ENCODE measurements at regions not wholly inside any gene's neighbourhood (a gene's known extent, or its start where the extent isn't known, plus 50 kb on each side); places are given as distances from the start of the nearest gene placed in this dataset.

GRCh38 chr1:232451506-232451905, 178.4 kb downstream of the SIPA1L2 start:
- H3K4me3 Mint-ChIP-seq, result no peak overlapping the region
- H3K4me1 Mint-ChIP-seq (ENCODE audit: unreplicated experiment), result peaks cover 16% of the 10 kb centered on the region
- no peak for DNase-seq (ENCODE audit: extremely low spot score, unreplicated experiment)
- no peak for TF ChIP-seq CTCF (conservative IDR thresholded peaks at IDR 0.05)
- peaks cover 12% of the 10 kb centered on the region for H3K36me3 Mint-ChIP-seq
- no peak overlapping the region for H3K27ac Mint-ChIP-seq
- no peaks in the 10 kb centered on the region for H3K27me3 Mint-ChIP-seq
- no peaks in the 10 kb centered on the region for H3K9me3 Mint-ChIP-seq

- no peak for DNase-seq (ENCODE audit: extremely low spot score, unreplicated experiment)
- H3K9me3 Mint-ChIP-seq, result no peaks in the 10 kb centered on the region
- peaks cover 10% of the 10 kb centered on the region for H3K36me3 Mint-ChIP-seq
- no peak overlapping the region for H3K27ac Mint-ChIP-seq
- H3K4me1 Mint-ChIP-seq (ENCODE audit: unreplicated experiment), result peaks cover 13% of the 10 kb centered on the region
- H3K4me3 Mint-ChIP-seq, result no peak overlapping the region
- H3K27me3 Mint-ChIP-seq, result no peaks in the 10 kb centered on the region
- no peak for TF ChIP-seq CTCF (conservative IDR thresholded peaks at IDR 0.05)
Observed at GRCh38 chr1:232450615-232451014, 179.3 kb downstream of the SIPA1L2 start.

- H3K4me3 Mint-ChIP-seq, result no peak overlapping the region
- DNase-seq (ENCODE audit: extremely low spot score, unreplicated experiment), result no peak
Observed at GRCh38 chr1:232447125-232447524, 182.8 kb downstream of the SIPA1L2 start.

GRCh38 chr1:232445361-232446106, 184.4 kb downstream of the SIPA1L2 start:
- DNase-seq (ENCODE audit: extremely low spot score, unreplicated experiment), result no peak
- no peaks in the 10 kb centered on the region for H3K9me3 Mint-ChIP-seq
- no peak for TF ChIP-seq CTCF (conservative IDR thresholded peaks at IDR 0.05)
- no peaks in the 10 kb centered on the region for H3K27me3 Mint-ChIP-seq
- H3K4me3 Mint-ChIP-seq, result no peak overlapping the region
- peaks cover 16% of the 10 kb centered on the region for H3K4me1 Mint-ChIP-seq (ENCODE audit: unreplicated experiment)
- H3K36me3 Mint-ChIP-seq, result peaks cover 7% of the 10 kb centered on the region
- no peak overlapping the region for H3K27ac Mint-ChIP-seq

More at GRCh38 chr1:232447125-232447524, 182.8 kb downstream of the SIPA1L2 start:
- H3K27ac Mint-ChIP-seq, result no peak overlapping the region
- TF ChIP-seq CTCF (conservative IDR thresholded peaks at IDR 0.05), result no peak
- H3K27me3 Mint-ChIP-seq, result no peaks in the 10 kb centered on the region
- H3K4me1 Mint-ChIP-seq (ENCODE audit: unreplicated experiment), result peaks cover 16% of the 10 kb centered on the region
- no peaks in the 10 kb centered on the region for H3K9me3 Mint-ChIP-seq
- peaks cover 4% of the 10 kb centered on the region for H3K36me3 Mint-ChIP-seq

GRCh38 chr1:232443372-232443771, 186.6 kb downstream of the SIPA1L2 start:
- H3K27me3 Mint-ChIP-seq, result no peaks in the 10 kb centered on the region
- DNase-seq (ENCODE audit: extremely low spot score, unreplicated experiment), result no peak
- H3K36me3 Mint-ChIP-seq, result peaks cover 24% of the 10 kb centered on the region
- H3K27ac Mint-ChIP-seq, result peak overlapping the region; percentile 11
- H3K4me3 Mint-ChIP-seq, result no peak overlapping the region
- TF ChIP-seq CTCF (conservative IDR thresholded peaks at IDR 0.05), result no peak
- H3K9me3 Mint-ChIP-seq, result no peaks in the 10 kb centered on the region
- peaks cover 16% of the 10 kb centered on the region for H3K4me1 Mint-ChIP-seq (ENCODE audit: unreplicated experiment)
